Vagina (tissue), 2 donors: ENCODE measurements at regions not wholly inside any gene's neighbourhood (a gene's known extent, or its start where the extent isn't known, plus 50 kb on each side); places are given as distances from the start of the nearest gene placed in this dataset.

Experiments used
- POLR2A ChIP-seq, 2 donors: fragments of 450-650 bp; IDR thresholded peaks; one replicate each; pipeline ENCODE4 v1.6.1; 2017; ENCODE audit warnings: antibody characterized with exemption in 2 of 2, mild to moderate bottlenecking in 2 of 2, moderate library complexity in 2 of 2
- TF ChIP-seq, protein P1 (sequence below), 3 experiments: fragments of 450-650 bp in 2 of 3; fragments of 200-600 bp in 1 of 3; sonication (generic) in 1 of 3; IDR thresholded peaks; one replicate each; pipeline ENCODE4 v1.5.1; 2017 to 2019; ENCODE audit warnings: antibody characterized with exemption in 3 of 3, mild to moderate bottlenecking in 2 of 3, moderate library complexity in 2 of 3

DNA sequence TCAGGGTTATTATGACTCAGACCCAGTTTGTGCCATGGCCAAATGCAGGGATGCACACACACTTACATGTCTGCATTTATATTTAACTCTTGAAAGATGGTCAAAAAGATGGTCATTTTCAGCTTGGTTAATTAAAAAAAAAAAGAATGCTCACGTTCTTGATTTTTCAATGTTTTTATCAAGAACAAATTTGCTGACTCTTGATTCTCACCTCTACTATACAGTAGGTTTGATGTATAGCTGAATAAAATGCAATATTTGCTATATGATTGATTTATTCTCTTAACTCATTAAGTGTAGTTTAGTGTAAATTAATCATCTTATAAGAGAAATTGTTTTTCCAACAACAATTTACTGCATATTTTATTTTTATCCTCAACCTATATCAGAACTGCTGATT is 160.4 kb downstream of the SLIT2 start:
- TF ChIP-seq, protein P1, sequence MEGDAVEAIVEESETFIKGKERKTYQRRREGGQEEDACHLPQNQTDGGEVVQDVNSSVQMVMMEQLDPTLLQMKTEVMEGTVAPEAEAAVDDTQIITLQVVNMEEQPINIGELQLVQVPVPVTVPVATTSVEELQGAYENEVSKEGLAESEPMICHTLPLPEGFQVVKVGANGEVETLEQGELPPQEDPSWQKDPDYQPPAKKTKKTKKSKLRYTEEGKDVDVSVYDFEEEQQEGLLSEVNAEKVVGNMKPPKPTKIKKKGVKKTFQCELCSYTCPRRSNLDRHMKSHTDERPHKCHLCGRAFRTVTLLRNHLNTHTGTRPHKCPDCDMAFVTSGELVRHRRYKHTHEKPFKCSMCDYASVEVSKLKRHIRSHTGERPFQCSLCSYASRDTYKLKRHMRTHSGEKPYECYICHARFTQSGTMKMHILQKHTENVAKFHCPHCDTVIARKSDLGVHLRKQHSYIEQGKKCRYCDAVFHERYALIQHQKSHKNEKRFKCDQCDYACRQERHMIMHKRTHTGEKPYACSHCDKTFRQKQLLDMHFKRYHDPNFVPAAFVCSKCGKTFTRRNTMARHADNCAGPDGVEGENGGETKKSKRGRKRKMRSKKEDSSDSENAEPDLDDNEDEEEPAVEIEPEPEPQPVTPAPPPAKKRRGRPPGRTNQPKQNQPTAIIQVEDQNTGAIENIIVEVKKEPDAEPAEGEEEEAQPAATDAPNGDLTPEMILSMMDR (IDR thresholded peaks at IDR 0.05) = no peak
- TF ChIP-seq POLR2A (IDR thresholded peaks at IDR 0.05) = no peak
